AG09319 (cell line): ENCODE measurements at regions not wholly inside any gene's neighbourhood (a gene's known extent, or its start where the extent isn't known, plus 50 kb on each side); places are given as distances from the start of the nearest gene placed in this dataset.

ENCODE experiments used
- DNase-seq: peaks from one replicate; pipeline ENCODE4 v3.0.0-alpha.2; 2010; ENCODE audit warnings: low read depth; ENCODE audit errors: extremely low read depth
- TF ChIP-seq, protein P1 (sequence below): IDR thresholded peaks from 2 replicates; pipeline ENCODE4 v1.5.1; 2011; ENCODE audit warnings: low read depth, mild to moderate bottlenecking, inconsistent platforms, low read length, moderate library complexity

DNA sequence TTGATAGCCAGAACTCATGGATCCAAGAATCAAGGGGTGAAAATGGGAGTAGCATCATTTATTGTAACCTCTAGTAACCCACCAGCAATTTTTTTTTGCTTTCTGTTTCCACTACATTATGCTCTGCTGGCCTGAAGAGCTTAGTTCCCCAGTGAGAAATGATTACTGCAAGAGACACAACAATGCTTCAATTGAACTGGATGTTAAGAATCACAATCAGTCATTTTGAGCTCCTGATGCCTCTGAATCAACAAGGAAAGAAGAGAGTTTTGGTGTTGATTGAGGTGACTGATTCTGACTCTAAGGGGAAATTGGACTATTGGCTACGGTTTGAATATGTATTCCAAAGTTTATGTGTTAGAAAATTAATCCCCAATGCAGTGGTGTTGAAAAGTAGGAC is 1084.4 kb downstream of the SLITRK1 start:
- DNase-seq, result no peak
- TF ChIP-seq, protein P1, sequence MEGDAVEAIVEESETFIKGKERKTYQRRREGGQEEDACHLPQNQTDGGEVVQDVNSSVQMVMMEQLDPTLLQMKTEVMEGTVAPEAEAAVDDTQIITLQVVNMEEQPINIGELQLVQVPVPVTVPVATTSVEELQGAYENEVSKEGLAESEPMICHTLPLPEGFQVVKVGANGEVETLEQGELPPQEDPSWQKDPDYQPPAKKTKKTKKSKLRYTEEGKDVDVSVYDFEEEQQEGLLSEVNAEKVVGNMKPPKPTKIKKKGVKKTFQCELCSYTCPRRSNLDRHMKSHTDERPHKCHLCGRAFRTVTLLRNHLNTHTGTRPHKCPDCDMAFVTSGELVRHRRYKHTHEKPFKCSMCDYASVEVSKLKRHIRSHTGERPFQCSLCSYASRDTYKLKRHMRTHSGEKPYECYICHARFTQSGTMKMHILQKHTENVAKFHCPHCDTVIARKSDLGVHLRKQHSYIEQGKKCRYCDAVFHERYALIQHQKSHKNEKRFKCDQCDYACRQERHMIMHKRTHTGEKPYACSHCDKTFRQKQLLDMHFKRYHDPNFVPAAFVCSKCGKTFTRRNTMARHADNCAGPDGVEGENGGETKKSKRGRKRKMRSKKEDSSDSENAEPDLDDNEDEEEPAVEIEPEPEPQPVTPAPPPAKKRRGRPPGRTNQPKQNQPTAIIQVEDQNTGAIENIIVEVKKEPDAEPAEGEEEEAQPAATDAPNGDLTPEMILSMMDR, result no peak

DNA sequence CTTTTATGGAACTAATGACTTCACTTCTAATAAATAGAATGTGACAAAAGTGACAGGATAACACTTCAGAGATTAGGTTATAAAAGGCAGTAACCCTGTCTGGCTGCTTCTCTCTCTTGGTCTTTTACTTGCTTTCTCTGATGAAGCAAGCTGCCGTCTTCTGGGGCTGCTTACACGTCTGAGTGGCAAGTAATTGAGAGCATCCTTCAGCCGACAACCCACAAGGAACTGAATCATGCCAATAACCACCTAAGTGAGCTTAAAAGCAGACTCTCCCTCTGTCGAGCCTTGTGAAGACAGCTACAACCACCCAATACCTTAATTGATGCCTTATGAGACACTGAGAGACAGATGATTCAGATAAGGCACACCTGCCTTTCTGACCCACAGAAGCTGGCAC is 1091.2 kb downstream of the SLITRK1 start:
- TF ChIP-seq, protein P1, result no peak
- DNase-seq, result no peak

- DNase-seq, result no peak
These were observed 1109.5 kb downstream of the SLITRK1 start for GRCh38 chr13:82772816-82773215.

GRCh38 chr13:82766732-82767321 is 1115.4 kb downstream of the SLITRK1 start:
- DNase-seq, result no peak
- TF ChIP-seq, protein P1, result no peak

More at GRCh38 chr13:82772816-82773215, 1109.5 kb downstream of the SLITRK1 start:
- TF ChIP-seq, protein P1, result no peak

- no peak for DNase-seq
- TF ChIP-seq, protein P1, result no peak; the same call in 1 of the 2 replicates
These were observed 1124.2 kb downstream of the SLITRK1 start for GRCh38 chr13:82758044-82758443.

GRCh38 chr13:82751206-82751605 is 1131.1 kb downstream of the SLITRK1 start:
- no peak for DNase-seq
- TF ChIP-seq, protein P1, result no peak

DNA sequence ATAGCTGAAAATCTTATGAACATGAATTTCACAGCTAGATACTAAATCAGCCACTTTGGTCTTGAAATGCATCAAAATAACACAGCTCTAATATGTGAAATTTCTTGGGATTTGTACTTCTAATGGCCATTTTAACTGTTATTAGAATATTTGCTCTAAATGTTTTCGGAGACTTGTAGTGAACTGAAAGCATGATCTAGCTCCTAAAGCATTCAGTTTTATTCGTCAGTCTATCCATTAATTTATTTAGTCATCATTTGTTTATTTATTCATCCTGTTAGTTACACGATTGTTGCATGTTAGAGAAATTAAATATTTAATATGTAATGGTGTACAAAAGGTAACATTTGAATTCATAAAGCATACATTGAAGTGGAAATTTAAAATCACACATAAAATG is 1132.7 kb downstream of the SLITRK1 start:
- TF ChIP-seq, protein P1, result no peak
- no peak for DNase-seq
